ENCODE measurements at regions not wholly inside any gene's neighbourhood (a gene's known extent, or its start where the extent isn't known, plus 50 kb on each side); places are given as distances from the start of the nearest gene placed in this dataset.

DNA sequence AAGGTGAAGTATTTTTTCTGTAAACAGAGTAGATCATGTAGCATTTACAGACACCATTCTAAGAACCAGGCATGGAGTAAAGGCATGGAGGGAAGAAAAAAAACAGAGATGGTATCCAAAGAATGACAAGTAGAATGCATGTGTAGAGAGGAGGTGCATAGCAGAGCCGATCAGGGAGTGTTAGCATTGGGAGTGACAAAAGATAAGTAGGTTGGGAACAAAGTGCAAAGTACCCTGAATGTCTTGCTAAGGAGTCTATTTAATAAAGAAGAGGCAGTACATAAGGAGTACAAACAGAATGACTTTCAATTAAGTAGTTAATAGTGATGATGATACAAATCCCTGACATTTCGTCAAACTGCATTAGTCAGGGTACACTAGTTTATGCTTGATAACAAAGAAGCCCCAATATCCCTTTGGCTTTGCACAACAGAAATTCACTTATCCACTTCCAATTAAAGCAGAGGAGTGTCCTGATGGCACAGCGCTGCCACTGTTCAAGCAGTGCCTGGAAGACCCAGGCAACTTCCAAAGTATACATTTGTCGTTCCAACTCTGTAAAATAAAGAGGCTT lies 371.5 kb downstream of the TNS3 start:
- H3K4me2 ChIP-seq: no peak overlapping the region
- no peak overlapping the region for H3K9ac ChIP-seq
- H3K4me1 ChIP-seq: peaks cover 0 to 4% (median 0%) of the 10 kb centered on the region in 10 experiments; a peak in 2 of 20 replicates
- TF ChIP-seq Cebpa-rat (IDR thresholded peaks at IDR 0.05): no peak
- no peaks in the 10 kb centered on the region for H3K27me3 ChIP-seq
- H3K4me3 ChIP-seq: no peak overlapping the region
- no peak overlapping the region for H3K27ac ChIP-seq
- no peaks in the 10 kb centered on the region for H3K36me3 ChIP-seq
- no peaks in the 10 kb centered on the region for H4K20me1 ChIP-seq
- H3K9me3 ChIP-seq (replicated peaks in 1 of 11): peaks cover 0 to 15% (median 9%) of the 10 kb centered on the region in 11 experiments; a peak in 11 of 22 replicates

DNA sequence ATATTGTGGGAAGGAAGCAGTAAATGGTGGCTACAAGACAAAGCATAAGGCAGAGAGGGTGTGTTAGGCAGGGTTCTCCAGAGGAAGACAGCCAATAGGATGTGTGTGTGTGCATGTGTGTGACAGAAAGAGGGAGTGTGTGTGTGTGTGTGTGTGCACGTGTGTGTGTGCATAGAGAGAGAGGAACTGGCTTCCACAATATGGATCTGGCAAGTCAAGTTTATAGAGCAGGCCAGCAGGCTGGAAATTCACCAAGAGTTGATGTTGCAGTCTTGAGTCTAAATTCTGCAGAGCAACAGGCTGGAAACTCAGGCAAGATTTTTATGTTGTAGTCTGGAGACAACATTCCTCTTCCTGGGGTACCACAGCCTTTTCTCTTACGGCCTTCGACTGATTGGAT lies 374.0 kb downstream of the TNS3 start:
- Histone ChIP-seq H3K4me3 (no peak overlapping the region), H3K4me2 (no peak overlapping the region), H3K36me3 (no peaks in the 10 kb centered on the region), H3K27me3 (no peaks in the 10 kb centered on the region), H3K9ac (no peak overlapping the region), H3K27ac (no peak overlapping the region), H4K20me1 (no peaks in the 10 kb centered on the region), H3K4me1 (no peaks in the 10 kb centered on the region), H3K9me3 (replicated peaks in 1 of 11) (peaks cover 0 to 15% (median 9%) of the 10 kb centered on the region in 11 experiments; a peak in 11 of 22 replicates)
- TF ChIP-seq Cebpa-rat (IDR thresholded peaks at IDR 0.05): no peak

- no peaks in the 10 kb centered on the region for H3K4me1 ChIP-seq
- H3K36me3 ChIP-seq: no peaks in the 10 kb centered on the region
- no peak for TF ChIP-seq Cebpa-rat (IDR thresholded peaks at IDR 0.05)
- no peak overlapping the region for H3K4me3 ChIP-seq
- H3K27me3 ChIP-seq: no peaks in the 10 kb centered on the region
- no peak overlapping the region for H3K27ac ChIP-seq
- H4K20me1 ChIP-seq: no peaks in the 10 kb centered on the region
- H3K9ac ChIP-seq: no peak overlapping the region
- 0 out of 22 replicates have a peak, but pooled peaks cover 0 to 4% (median 0%) of the 10 kb centered on the region in 11 experiments for H3K9me3 ChIP-seq (replicated peaks in 1 of 11)
- H3K4me2 ChIP-seq: no peak overlapping the region
Measured at GRCh38 chr7:47204709-47205108, 377.2 kb downstream of the TNS3 start.

DNA sequence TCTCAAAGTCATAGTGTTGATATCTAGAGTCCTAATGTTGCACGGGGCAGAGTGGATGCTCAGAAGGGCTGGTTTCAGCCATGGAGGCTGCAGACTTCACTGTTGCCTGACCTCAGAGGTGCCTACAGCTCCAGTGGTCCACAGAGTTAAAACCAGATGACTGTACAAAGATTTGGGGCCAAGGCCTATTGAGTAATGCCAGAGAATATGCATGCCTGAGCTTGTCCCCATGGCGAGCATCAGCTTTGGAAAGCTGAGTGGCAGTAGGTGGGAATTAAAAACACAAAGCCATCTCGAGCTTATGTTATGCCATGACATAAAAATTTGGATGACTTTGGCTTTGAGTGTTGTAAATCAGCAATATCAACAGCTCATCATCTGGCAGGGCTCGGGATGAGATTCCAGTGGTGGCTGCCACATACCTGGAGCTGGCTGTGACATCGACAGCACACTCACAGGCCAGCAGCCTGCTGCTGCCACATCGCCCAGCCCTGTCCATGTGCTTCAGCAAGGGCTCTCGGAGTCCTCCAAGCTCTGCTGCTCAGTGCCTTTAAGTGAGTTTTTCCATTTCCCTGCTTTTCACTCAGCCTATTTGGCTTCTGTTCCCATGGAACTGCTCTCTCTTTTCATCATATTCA lies 379.6 kb downstream of the TNS3 start:
- no peak for TF ChIP-seq Cebpa-rat (IDR thresholded peaks at IDR 0.05)
- no peak overlapping the region for H3K9ac ChIP-seq
- H3K27ac ChIP-seq: no peak overlapping the region
- H3K4me1 ChIP-seq: peaks cover 0 to 8% (median 0%) of the 10 kb centered on the region in 10 experiments; a peak in 3 of 20 replicates
- H3K27me3 ChIP-seq: no peaks in the 10 kb centered on the region
- no peaks in the 10 kb centered on the region for H4K20me1 ChIP-seq
- H3K4me2 ChIP-seq: no peak overlapping the region
- no peak overlapping the region for H3K4me3 ChIP-seq
- no peaks in the 10 kb centered on the region for H3K36me3 ChIP-seq
- 0 out of 22 replicates have a peak, but pooled peaks cover 0 to 4% (median 0%) of the 10 kb centered on the region in 11 experiments for H3K9me3 ChIP-seq (replicated peaks in 1 of 11)

DNA sequence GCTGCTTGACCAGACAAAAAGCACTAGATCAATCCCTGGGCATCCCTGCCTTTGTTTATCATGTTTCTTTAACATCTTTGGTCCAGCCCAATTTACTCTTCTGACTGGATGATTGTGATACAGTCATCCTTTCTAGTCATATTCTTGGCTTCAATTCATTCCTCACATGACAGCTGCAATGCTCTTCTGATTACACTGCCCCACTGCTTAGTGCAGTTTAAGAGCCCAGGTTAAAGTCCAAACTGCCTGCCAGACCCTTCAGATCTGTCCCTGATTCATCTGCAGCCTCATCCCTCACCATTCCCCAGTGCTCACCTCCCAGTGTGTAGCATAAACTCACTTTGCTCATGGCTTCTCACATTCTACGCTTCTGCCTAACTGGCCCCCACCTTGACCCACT lies 383.8 kb downstream of the TNS3 start:
- H3K9ac ChIP-seq: no peak overlapping the region
- H3K4me3 ChIP-seq: no peak overlapping the region
- TF ChIP-seq Cebpa-rat (IDR thresholded peaks at IDR 0.05): no peak
- no peak overlapping the region for H3K27ac ChIP-seq
- no peaks in the 10 kb centered on the region for H3K27me3 ChIP-seq
- H3K9me3 ChIP-seq (replicated peaks in 1 of 11): peaks cover 0 to 6% (median 0%) of the 10 kb centered on the region in 11 experiments; a peak in 1 of 22 replicates
- no peaks in the 10 kb centered on the region for H4K20me1 ChIP-seq
- no peaks in the 10 kb centered on the region for H3K36me3 ChIP-seq
- H3K4me2 ChIP-seq: no peak overlapping the region
- H3K4me1 ChIP-seq: peaks cover 0 to 11% (median 0%) of the 10 kb centered on the region in 10 experiments; a peak in 3 of 20 replicates

- Histone ChIP-seq H3K27me3 (no peaks in the 10 kb centered on the region), H3K27ac (no peak overlapping the region), H3K4me1 (peaks cover 0 to 11% (median under 1%) of the 10 kb centered on the region in 10 experiments; a peak in 7 of 20 replicates), H3K4me3 (no peak overlapping the region), H3K4me2 (peak overlapping the region in 4 of 11 experiments; percentile 10 to 13 (median 10); a peak in 1 of 22 replicates), H3K9me3 (replicated peaks in 1 of 11) (peaks cover 0 to 6% (median 0%) of the 10 kb centered on the region in 11 experiments; a peak in 1 of 22 replicates), H3K9ac (no peak overlapping the region), H3K36me3 (no peaks in the 10 kb centered on the region), H4K20me1 (no peaks in the 10 kb centered on the region)
- no peak for TF ChIP-seq Cebpa-rat (IDR thresholded peaks at IDR 0.05)
Measured at GRCh38 chr7:47197486-47197885, 384.4 kb downstream of the TNS3 start.

- Histone ChIP-seq H3K4me3 (no peak overlapping the region), H3K9ac (no peak overlapping the region), H3K9me3 (replicated peaks in 1 of 11) (peaks cover 0 to 6% (median 0%) of the 10 kb centered on the region in 11 experiments; a peak in 1 of 22 replicates), H3K27ac (no peak overlapping the region), H4K20me1 (no peaks in the 10 kb centered on the region), H3K27me3 (no peaks in the 10 kb centered on the region), H3K4me2 (no peak overlapping the region), H3K36me3 (no peaks in the 10 kb centered on the region), H3K4me1 (peaks cover 6 to 13% (median 8%) of the 10 kb centered on the region in 10 experiments; a peak in 17 of 20 replicates)
- TF ChIP-seq Cebpa-rat (IDR thresholded peaks at IDR 0.05): no peak
Measured at GRCh38 chr7:47196737-47197136, 385.2 kb downstream of the TNS3 start.

GRCh38 chr7:47196106-47196645 lies 385.7 kb downstream of the TNS3 start:
- Histone ChIP-seq H3K4me1 (peaks cover 7 to 15% (median 10%) of the 10 kb centered on the region in 10 experiments; a peak in 17 of 20 replicates), H3K27me3 (no peaks in the 10 kb centered on the region), H3K9ac (no peak overlapping the region), H4K20me1 (no peaks in the 10 kb centered on the region), H3K4me3 (no peak overlapping the region), H3K9me3 (replicated peaks in 1 of 11) (peaks cover 0 to 6% (median 0%) of the 10 kb centered on the region in 11 experiments; a peak in 1 of 22 replicates), H3K27ac (no peak overlapping the region), H3K36me3 (no peaks in the 10 kb centered on the region), H3K4me2 (no peak overlapping the region)
- TF ChIP-seq Cebpa-rat (IDR thresholded peaks at IDR 0.05): no peak

- peaks cover 0 to 6% (median 0%) of the 10 kb centered on the region in 11 experiments; a peak in 1 of 22 replicates for H3K9me3 ChIP-seq (replicated peaks in 1 of 11)
- H3K36me3 ChIP-seq: no peaks in the 10 kb centered on the region
- TF ChIP-seq Cebpa-rat (IDR thresholded peaks at IDR 0.05): no peak
- no peak overlapping the region for H3K9ac ChIP-seq
- H3K4me3 ChIP-seq: no peak overlapping the region
- no peaks in the 10 kb centered on the region for H4K20me1 ChIP-seq
- no peak overlapping the region for H3K27ac ChIP-seq
- peaks cover 7 to 20% (median 14%) of the 10 kb centered on the region in 10 experiments; a peak in 17 of 20 replicates for H3K4me1 ChIP-seq
- H3K4me2 ChIP-seq: no peak overlapping the region
- H3K27me3 ChIP-seq: no peaks in the 10 kb centered on the region
Measured at GRCh38 chr7:47195641-47196040, 386.3 kb downstream of the TNS3 start.
